ENCODE measurements at regions not wholly inside any gene's neighbourhood (a gene's known extent, or its start where the extent isn't known, plus 50 kb on each side); places are given as distances from the start of the nearest gene placed in this dataset.

- peaks cover 31% of the 10 kb centered on the region for H3K4me1 ChIP-seq (ENCODE audit: control insufficient read depth, insufficient read depth, low read length)
- no peaks in the 10 kb centered on the region for H3K27me3 ChIP-seq (ENCODE audit: control insufficient read depth in 1 of 2, insufficient read depth in 2 of 2, low read length in 2 of 2)
- H3K27ac ChIP-seq (ENCODE audit: low read length): peak overlapping the region; percentile 94
- H3K9me3 ChIP-seq (ENCODE audit: control insufficient read depth in 2 of 2, low read length in 2 of 2): no peaks in the 10 kb centered on the region
- H3K4me3 ChIP-seq (ENCODE audit: low read length in 2 of 2): no peak overlapping the region
- H3K9ac ChIP-seq (ENCODE audit: low read length in 2 of 2): no peak overlapping the region
- no peaks in the 10 kb centered on the region for H3K36me3 ChIP-seq (ENCODE audit: control insufficient read depth in 2 of 2, insufficient read depth in 2 of 2, low read length in 2 of 2)
Measured at GRCh38 chr1:235049217-235049616, 79.4 kb downstream of the TOMM20 start.

- H3K4me3 ChIP-seq (ENCODE audit: low read length in 2 of 2): peak overlapping the region in 1 of 2 donors; percentile 66
- H3K27me3 ChIP-seq (ENCODE audit: control insufficient read depth in 1 of 2, insufficient read depth in 2 of 2, low read length in 2 of 2): no peaks in the 10 kb centered on the region
- H3K27ac ChIP-seq (ENCODE audit: low read length): peak overlapping the region; percentile 94
- H3K36me3 ChIP-seq (ENCODE audit: control insufficient read depth in 2 of 2, insufficient read depth in 2 of 2, low read length in 2 of 2): no peaks in the 10 kb centered on the region
- peaks cover 25% of the 10 kb centered on the region for H3K4me1 ChIP-seq (ENCODE audit: control insufficient read depth, insufficient read depth, low read length)
- H3K9me3 ChIP-seq (ENCODE audit: control insufficient read depth in 2 of 2, low read length in 2 of 2): no peaks in the 10 kb centered on the region
- peak overlapping the region; percentile 36 to 75 for H3K9ac ChIP-seq (ENCODE audit: low read length in 2 of 2)
Measured at GRCh38 chr1:235047331-235047871, 81.2 kb downstream of the TOMM20 start.

DNA sequence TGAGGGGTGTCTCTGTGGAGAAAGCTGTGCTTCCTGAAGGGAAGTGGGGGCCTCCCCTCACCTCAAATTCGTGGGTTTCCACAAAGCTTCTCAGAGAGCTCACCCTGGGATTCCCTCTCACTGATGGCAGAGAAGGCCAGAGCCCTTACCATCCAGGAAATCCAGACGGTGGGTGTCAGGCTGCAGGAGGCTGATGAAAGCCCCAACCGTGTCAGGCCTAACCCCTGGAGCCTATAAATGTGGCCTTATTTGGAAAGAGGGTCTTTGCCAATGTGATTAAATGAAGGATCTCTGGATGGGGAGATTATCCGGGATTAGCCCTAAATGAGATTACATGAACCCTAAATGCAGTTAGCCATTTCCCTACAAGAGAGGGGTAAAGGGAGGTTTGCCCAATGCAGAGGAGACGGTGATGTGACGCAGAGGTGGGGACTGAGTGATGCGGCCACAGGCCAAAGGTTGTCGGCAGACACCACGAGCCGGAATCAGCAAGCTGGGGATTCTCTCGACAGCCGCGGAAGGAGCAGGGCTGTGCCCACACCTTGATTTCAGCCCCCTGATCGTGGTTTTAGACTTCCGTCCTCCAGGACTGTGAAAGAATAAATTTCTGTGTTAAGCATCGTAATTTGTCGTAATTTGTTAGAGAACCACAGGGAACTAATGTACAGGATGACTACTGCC, 82.6 kb downstream of the TOMM20 start:
- H3K27ac ChIP-seq (ENCODE audit: low read length): peak overlapping the region; percentile 31
- no peaks in the 10 kb centered on the region for H3K27me3 ChIP-seq (ENCODE audit: control insufficient read depth in 1 of 2, insufficient read depth in 2 of 2, low read length in 2 of 2)
- no peaks in the 10 kb centered on the region for H3K9me3 ChIP-seq (ENCODE audit: control insufficient read depth in 2 of 2, low read length in 2 of 2)
- no peaks in the 10 kb centered on the region for H3K36me3 ChIP-seq (ENCODE audit: control insufficient read depth in 2 of 2, insufficient read depth in 2 of 2, low read length in 2 of 2)
- no peak overlapping the region for H3K4me3 ChIP-seq (ENCODE audit: low read length in 2 of 2)
- H3K4me1 ChIP-seq (ENCODE audit: control insufficient read depth, insufficient read depth, low read length): peaks cover 25% of the 10 kb centered on the region
- no peak overlapping the region for H3K9ac ChIP-seq (ENCODE audit: low read length in 2 of 2)

- Histone ChIP-seq H3K9ac (ENCODE audit: low read length in 2 of 2) (no peak overlapping the region), H3K36me3 (ENCODE audit: control insufficient read depth in 2 of 2, insufficient read depth in 2 of 2, low read length in 2 of 2) (no peaks in the 10 kb centered on the region), H3K4me3 (ENCODE audit: low read length in 2 of 2) (no peak overlapping the region), H3K27ac (ENCODE audit: low read length) (no peak overlapping the region), H3K27me3 (ENCODE audit: control insufficient read depth in 1 of 2, insufficient read depth in 2 of 2, low read length in 2 of 2) (no peaks in the 10 kb centered on the region), H3K9me3 (ENCODE audit: control insufficient read depth in 2 of 2, low read length in 2 of 2) (no peaks in the 10 kb centered on the region), H3K4me1 (ENCODE audit: control insufficient read depth, insufficient read depth, low read length) (peaks cover 22% of the 10 kb centered on the region)
Measured at GRCh38 chr1:235045034-235045690, 83.5 kb downstream of the TOMM20 start.

- Histone ChIP-seq H3K4me3 (ENCODE audit: low read length in 2 of 2) (no peak overlapping the region), H3K27ac (ENCODE audit: low read length) (no peak overlapping the region), H3K4me1 (ENCODE audit: control insufficient read depth, insufficient read depth, low read length) (peaks cover 11% of the 10 kb centered on the region), H3K9me3 (ENCODE audit: control insufficient read depth in 2 of 2, low read length in 2 of 2) (peaks cover 0 to 3% of the 10 kb centered on the region in 2 donors), H3K27me3 (ENCODE audit: control insufficient read depth in 1 of 2, insufficient read depth in 2 of 2, low read length in 2 of 2) (no peaks in the 10 kb centered on the region), H3K36me3 (ENCODE audit: control insufficient read depth in 2 of 2, insufficient read depth in 2 of 2, low read length in 2 of 2) (no peaks in the 10 kb centered on the region), H3K9ac (ENCODE audit: low read length in 2 of 2) (no peak overlapping the region)
Measured at GRCh38 chr1:235043234-235043633, 85.4 kb downstream of the TOMM20 start.

DNA sequence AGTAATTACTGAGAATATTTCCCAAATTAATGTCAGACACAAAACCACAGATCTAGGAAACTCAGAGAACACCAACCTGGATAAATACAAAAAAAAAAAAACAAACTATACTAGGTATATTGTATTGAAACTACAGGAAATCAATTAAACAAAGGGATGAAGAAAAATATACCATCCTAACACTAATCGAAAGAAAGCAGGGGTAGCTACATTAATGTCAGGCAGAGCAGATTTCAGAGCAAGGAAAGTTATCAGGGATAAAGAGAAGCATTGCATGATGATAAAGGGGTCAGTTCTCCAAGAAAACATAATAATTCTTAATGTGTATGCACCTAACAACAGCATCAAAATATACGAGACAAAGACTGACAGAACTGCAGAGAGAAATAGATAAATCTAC, 89.9 kb downstream of the TOMM20 start:
- H3K9me3 ChIP-seq (ENCODE audit: control insufficient read depth in 2 of 2, low read length in 2 of 2): peaks cover 0 to 6% of the 10 kb centered on the region in 2 donors

DNA sequence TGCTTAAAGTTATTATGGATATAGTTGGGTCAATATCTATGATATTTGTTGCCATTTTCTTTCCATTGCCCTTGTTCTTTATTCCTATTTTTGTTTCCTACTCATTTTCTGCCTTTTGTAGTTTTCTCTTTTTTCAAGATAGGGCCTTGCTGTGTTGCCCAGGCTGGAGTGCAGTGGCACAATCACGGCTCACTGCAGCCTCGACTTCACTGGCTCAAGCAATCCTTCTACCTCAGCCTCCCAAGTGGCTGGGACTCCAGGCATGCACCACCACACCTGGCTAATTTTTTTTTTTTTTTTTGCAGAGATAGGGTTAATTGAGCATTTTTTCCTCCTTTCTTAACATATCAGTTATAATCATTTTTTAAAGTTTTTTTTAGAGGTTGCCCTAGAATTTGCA, 92.7 kb downstream of the TOMM20 start:
- no peak overlapping the region for H3K27ac ChIP-seq (ENCODE audit: low read length)
- H3K4me1 ChIP-seq (ENCODE audit: control insufficient read depth, insufficient read depth, low read length): no peaks in the 10 kb centered on the region
- no peaks in the 10 kb centered on the region for H3K36me3 ChIP-seq (ENCODE audit: control insufficient read depth in 2 of 2, insufficient read depth in 2 of 2, low read length in 2 of 2)
- H3K9ac ChIP-seq (ENCODE audit: low read length in 2 of 2): no peak overlapping the region
- peaks cover 0 to 6% of the 10 kb centered on the region in 2 donors for H3K9me3 ChIP-seq (ENCODE audit: control insufficient read depth in 2 of 2, low read length in 2 of 2)
- no peaks in the 10 kb centered on the region for H3K27me3 ChIP-seq (ENCODE audit: control insufficient read depth in 1 of 2, insufficient read depth in 2 of 2, low read length in 2 of 2)
- H3K4me3 ChIP-seq (ENCODE audit: low read length in 2 of 2): no peak overlapping the region

More for the DNA sequence above, 89.9 kb downstream of the TOMM20 start:
- no peak overlapping the region for H3K9ac ChIP-seq (ENCODE audit: low read length in 2 of 2)
- no peak overlapping the region for H3K4me3 ChIP-seq (ENCODE audit: low read length in 2 of 2)
- H3K27ac ChIP-seq (ENCODE audit: low read length): no peak overlapping the region
- no peaks in the 10 kb centered on the region for H3K36me3 ChIP-seq (ENCODE audit: control insufficient read depth in 2 of 2, insufficient read depth in 2 of 2, low read length in 2 of 2)
- H3K27me3 ChIP-seq (ENCODE audit: control insufficient read depth in 1 of 2, insufficient read depth in 2 of 2, low read length in 2 of 2): no peaks in the 10 kb centered on the region
- no peaks in the 10 kb centered on the region for H3K4me1 ChIP-seq (ENCODE audit: control insufficient read depth, insufficient read depth, low read length)

- no peaks in the 10 kb centered on the region for H3K27me3 ChIP-seq (ENCODE audit: control insufficient read depth in 1 of 2, insufficient read depth in 2 of 2, low read length in 2 of 2)
- no peak overlapping the region for H3K27ac ChIP-seq (ENCODE audit: low read length)
- H3K36me3 ChIP-seq (ENCODE audit: control insufficient read depth in 2 of 2, insufficient read depth in 2 of 2, low read length in 2 of 2): no peaks in the 10 kb centered on the region
- no peak overlapping the region for H3K9ac ChIP-seq (ENCODE audit: low read length in 2 of 2)
- no peak overlapping the region for H3K4me3 ChIP-seq (ENCODE audit: low read length in 2 of 2)
- H3K9me3 ChIP-seq (ENCODE audit: control insufficient read depth in 2 of 2, low read length in 2 of 2): no peaks in the 10 kb centered on the region
- H3K4me1 ChIP-seq (ENCODE audit: control insufficient read depth, insufficient read depth, low read length): no peaks in the 10 kb centered on the region
Measured at GRCh38 chr1:235030919-235031596, 97.6 kb downstream of the TOMM20 start.

GRCh38 chr1:235027862-235028250, 100.8 kb downstream of the TOMM20 start:
- H3K4me3 ChIP-seq (ENCODE audit: low read length in 2 of 2): no peak overlapping the region
- no peaks in the 10 kb centered on the region for H3K9me3 ChIP-seq (ENCODE audit: control insufficient read depth in 2 of 2, low read length in 2 of 2)
- H3K27me3 ChIP-seq (ENCODE audit: control insufficient read depth in 1 of 2, insufficient read depth in 2 of 2, low read length in 2 of 2): no peaks in the 10 kb centered on the region
- no peak overlapping the region for H3K9ac ChIP-seq (ENCODE audit: low read length in 2 of 2)
- no peaks in the 10 kb centered on the region for H3K4me1 ChIP-seq (ENCODE audit: control insufficient read depth, insufficient read depth, low read length)
- no peak overlapping the region for H3K27ac ChIP-seq (ENCODE audit: low read length)
- H3K36me3 ChIP-seq (ENCODE audit: control insufficient read depth in 2 of 2, insufficient read depth in 2 of 2, low read length in 2 of 2): no peaks in the 10 kb centered on the region

- Histone ChIP-seq H3K4me1 (ENCODE audit: control insufficient read depth, insufficient read depth, low read length) (peaks cover under 1% of the 10 kb centered on the region), H3K9ac (ENCODE audit: low read length in 2 of 2) (no peak overlapping the region), H3K27ac (ENCODE audit: low read length) (no peak overlapping the region), H3K9me3 (ENCODE audit: control insufficient read depth in 2 of 2, low read length in 2 of 2) (no peaks in the 10 kb centered on the region), H3K4me3 (ENCODE audit: low read length in 2 of 2) (no peak overlapping the region), H3K36me3 (ENCODE audit: control insufficient read depth in 2 of 2, insufficient read depth in 2 of 2, low read length in 2 of 2) (no peaks in the 10 kb centered on the region), H3K27me3 (ENCODE audit: control insufficient read depth in 1 of 2, insufficient read depth in 2 of 2, low read length in 2 of 2) (no peaks in the 10 kb centered on the region)
Measured at GRCh38 chr1:235027076-235027861, 101.4 kb downstream of the TOMM20 start.
